Caco-2 (cell line): ENCODE measurements at regions not wholly inside any gene's neighbourhood (a gene's known extent, or its start where the extent isn't known, plus 50 kb on each side); places are given as distances from the start of the nearest gene placed in this dataset.

Experiments used
- BruUV-seq: library from RNA; stranded (reverse); fragments of 400-500 nt; replicated peaks from 2 replicates; lab custom pipeline; 2021; lab: Mats Ljungman, UMichigan
- CTCF ChIA-PET: fragments of 300-600 bp; sonication (Branson Sonifier 250); formaldehyde crosslinking; loops from one replicate; lab custom pipeline; 2022; ENCODE audit warnings: antibody characterized with exemption; lab: Charles Lee
- POLR2A ChIA-PET: fragments of 300-600 bp; sonication (Branson Sonifier 250); formaldehyde crosslinking; loops from one replicate; lab custom pipeline; 2022; ENCODE audit warnings: antibody characterized with exemption; lab: Charles Lee
- DNase-seq, 2 experiments: peaks; one replicate each; pipeline versions ENCODE4 v3.0.0 to v3.0.0-alpha.2; 2020 to 2022
- H3K27me3 ChIP-seq: replicated peaks from 2 replicates; pipeline ENCODE4 v1.6.0; 2011; ENCODE audit warnings: low read length; ENCODE audit not compliant: control insufficient read depth, insufficient read depth
- H3K36me3 ChIP-seq: 2 replicates; pipeline ENCODE4 v1.5.1; 2011; ENCODE audit warnings: low read length; ENCODE audit not compliant: control insufficient read depth, insufficient read depth
- H3K4me1 ChIP-seq: fragments of 250-450 bp; sonication (Bioruptor Pico); 2 replicates; pipeline ENCODE4 v1.5.1; 2020; ENCODE audit warnings: mild to moderate bottlenecking
- H3K4me3 ChIP-seq: 2 replicates; pipeline ENCODE4 v1.5.1; 2011; ENCODE audit warnings: low read depth, mild to moderate bottlenecking, control low read depth, low read length
- H3K9me3 ChIP-seq: fragments of 250-450 bp; sonication (Bioruptor Pico); 2 replicates; pipeline ENCODE4 v1.5.1; 2020; ENCODE audit warnings: mild to moderate bottlenecking, moderate library complexity
- H3K27ac Mint-ChIP-seq: one replicate; pipeline ENCODE4 v1.8.0; 2022; ENCODE audit warnings: mixed read lengths; ENCODE audit not compliant: unreplicated experiment
- H3K27me3 Mint-ChIP-seq: one replicate; pipeline ENCODE4 v1.8.0; 2022; ENCODE audit warnings: mixed read lengths; ENCODE audit not compliant: insufficient read depth, unreplicated experiment
- H3K36me3 Mint-ChIP-seq: one replicate; pipeline ENCODE4 v1.8.0; 2022; ENCODE audit warnings: mild to moderate bottlenecking, mixed read lengths; ENCODE audit not compliant: insufficient read depth, unreplicated experiment
- H3K4me1 Mint-ChIP-seq: one replicate; pipeline ENCODE4 v1.8.0; 2022; ENCODE audit warnings: low read depth, mixed read lengths; ENCODE audit not compliant: unreplicated experiment
- H3K4me3 Mint-ChIP-seq: one replicate; pipeline ENCODE4 v1.8.0; 2022; ENCODE audit warnings: mild to moderate bottlenecking, moderate library complexity, mixed read lengths; ENCODE audit not compliant: unreplicated experiment
- H3K9me3 Mint-ChIP-seq: one replicate; pipeline ENCODE4 v1.8.0; 2022; ENCODE audit warnings: mixed read lengths; ENCODE audit not compliant: unreplicated experiment
- CTCF ChIP-seq, 2 experiments: fragments of 200-600 bp in 1 of 2; IDR thresholded peaks; 1 replicate in 1 of 2; 2 replicates in 1 of 2; pipeline versions ENCODE4 v1.5.1 to v1.8.0; 2011 to 2022; ENCODE audit warnings: antibody characterized with exemption in 1 of 2, control low read depth in 1 of 2, inconsistent platforms in 1 of 2, low read depth in 1 of 2, low read length in 1 of 2, mild to moderate bottlenecking in 1 of 2, moderate library complexity in 1 of 2; ENCODE audit not compliant: insufficient read depth in 1 of 2, severe bottlenecking in 1 of 2, unreplicated experiment in 1 of 2
- intact Hi-C: fragments of 100-400 bp; cut with micrococcal nuclease; formaldehyde crosslinking; loops from one replicate; pipeline ENCODE4 v1.10.0; 2022; ENCODE audit not compliant: unreplicated experiment

GRCh38 chr3:3559786-3560185 lies 239.4 kb upstream of the LRRN1 start:
- no TSS peak for BruUV-seq
- H3K4me3 ChIP-seq, result no peak overlapping the region
- no peak overlapping the region for H3K27ac Mint-ChIP-seq
- TF ChIP-seq CTCF (IDR thresholded peaks at IDR 0.05; ENCODE audit: insufficient read depth in 1 of 2, low read depth in 1 of 2, low read length in 1 of 2, severe bottlenecking in 1 of 2, unreplicated experiment in 1 of 2), result no peak
- CTCF ChIA-PET, result no interaction called here
- no peaks in the 10 kb centered on the region for H3K9me3 Mint-ChIP-seq
- no peaks in the 10 kb centered on the region for H3K4me1 ChIP-seq
- no peaks in the 10 kb centered on the region for H3K4me1 Mint-ChIP-seq
- H3K36me3 Mint-ChIP-seq, result no peaks in the 10 kb centered on the region
- POLR2A ChIA-PET, result no interaction called here
- H3K27me3 Mint-ChIP-seq, result no peaks in the 10 kb centered on the region
- intact Hi-C loops, result loop anchor here (1.0 kb wide), 1 partner anchor 48 kb away; no protein-coding TSS in a partner anchor
- H3K36me3 ChIP-seq, result no peaks in the 10 kb centered on the region
- no peak overlapping the region for H3K4me3 Mint-ChIP-seq
- no peaks in the 10 kb centered on the region for H3K27me3 ChIP-seq
- DNase-seq, result no peak
- H3K9me3 ChIP-seq, result no peaks in the 10 kb centered on the region

DNA sequence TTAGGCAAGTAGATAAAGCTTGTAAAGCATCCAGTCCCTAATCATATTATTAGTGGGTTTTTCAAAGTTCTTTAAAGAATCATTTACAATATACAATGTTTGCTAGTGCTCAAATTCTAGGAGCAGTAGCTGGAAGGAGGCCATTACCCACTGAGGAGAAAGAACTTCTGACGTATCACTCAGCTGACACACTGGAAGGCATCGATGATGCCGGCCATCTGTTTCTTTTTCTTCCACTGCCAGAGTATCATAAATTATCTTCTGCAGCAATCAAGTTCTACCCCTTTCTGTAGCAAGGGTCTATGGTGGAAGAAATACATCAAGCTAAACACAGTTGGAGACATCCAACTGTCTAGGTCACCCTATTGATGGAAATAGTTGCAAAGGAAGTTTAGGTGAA lies 243.2 kb upstream of the LRRN1 start:
- DNase-seq, result no peak
- peaks cover under 1% of the 10 kb centered on the region for H3K9me3 Mint-ChIP-seq
- no TSS peak for BruUV-seq
- no peaks in the 10 kb centered on the region for H3K9me3 ChIP-seq
- no peak overlapping the region for H3K4me3 ChIP-seq
- no peaks in the 10 kb centered on the region for H3K4me1 Mint-ChIP-seq
- no peaks in the 10 kb centered on the region for H3K27me3 ChIP-seq
- ChIA-PET CTCF (no interaction called here), POLR2A (interaction anchor here (0.6 kb wide), 1 partner anchor 1583 kb away, joined by 5 read pairs; no protein-coding TSS in a partner anchor)
- H3K4me1 ChIP-seq, result no peaks in the 10 kb centered on the region
- H3K36me3 ChIP-seq, result no peaks in the 10 kb centered on the region
- intact Hi-C loops, result no loop called here
- H3K27ac Mint-ChIP-seq, result no peak overlapping the region
- no peak overlapping the region for H3K4me3 Mint-ChIP-seq
- no peaks in the 10 kb centered on the region for H3K36me3 Mint-ChIP-seq
- H3K27me3 Mint-ChIP-seq, result peaks cover 3% of the 10 kb centered on the region
- TF ChIP-seq CTCF (IDR thresholded peaks at IDR 0.05; ENCODE audit: insufficient read depth in 1 of 2, low read depth in 1 of 2, low read length in 1 of 2, severe bottlenecking in 1 of 2, unreplicated experiment in 1 of 2), result no peak

- Mint-ChIP-seq H3K4me3 (no peak overlapping the region), H3K4me1 (no peaks in the 10 kb centered on the region), H3K9me3 (peaks cover 20% of the 10 kb centered on the region), H3K27me3 (peaks cover 3% of the 10 kb centered on the region), H3K27ac (no peak overlapping the region), H3K36me3 (no peaks in the 10 kb centered on the region)
- Histone ChIP-seq H3K9me3 (no peaks in the 10 kb centered on the region), H3K4me1 (no peaks in the 10 kb centered on the region), H3K36me3 (no peaks in the 10 kb centered on the region), H3K27me3 (no peaks in the 10 kb centered on the region), H3K4me3 (no peak overlapping the region)
- no TSS peak for BruUV-seq
- ChIA-PET POLR2A (no interaction called here), CTCF (no interaction called here)
- TF ChIP-seq CTCF (IDR thresholded peaks at IDR 0.05; ENCODE audit: insufficient read depth in 1 of 2, low read depth in 1 of 2, low read length in 1 of 2, severe bottlenecking in 1 of 2, unreplicated experiment in 1 of 2), result no peak
- intact Hi-C loops, result no loop called here
- no peak for DNase-seq
These were observed 246.0 kb upstream of the LRRN1 start for GRCh38 chr3:3553236-3553635.
